Fibroblast of peridontal ligament (primary cell): ENCODE measurements at regions not wholly inside any gene's neighbourhood (a gene's known extent, or its start where the extent isn't known, plus 50 kb on each side); places are given as distances from the start of the nearest gene placed in this dataset.

Experiments
- DNase-seq: peaks from one replicate; pipeline ENCODE4 v3.0.0-alpha.2; 2010; ENCODE audit errors: extremely low read depth

DNA sequence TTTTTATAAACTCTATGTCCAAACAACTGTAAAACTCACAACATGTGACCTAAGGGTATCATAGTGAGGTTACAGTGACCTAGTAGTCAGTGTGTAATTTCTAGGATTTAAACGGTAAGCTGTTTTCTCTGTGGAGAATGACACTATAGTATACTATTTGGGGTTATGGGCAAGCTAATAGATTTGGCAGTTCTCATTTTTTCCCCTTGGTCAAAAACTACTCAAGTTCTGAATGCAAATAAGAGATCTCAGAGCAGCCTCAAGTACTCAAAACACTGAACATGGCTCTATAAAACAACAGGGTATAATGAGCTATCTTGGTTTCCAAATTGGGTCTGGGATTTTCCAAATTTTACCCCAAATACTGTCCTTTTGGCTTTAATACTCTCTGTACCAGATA lies 88.5 kb upstream of the HMCN1 start:
- peak; percentile 28 for DNase-seq

DNA sequence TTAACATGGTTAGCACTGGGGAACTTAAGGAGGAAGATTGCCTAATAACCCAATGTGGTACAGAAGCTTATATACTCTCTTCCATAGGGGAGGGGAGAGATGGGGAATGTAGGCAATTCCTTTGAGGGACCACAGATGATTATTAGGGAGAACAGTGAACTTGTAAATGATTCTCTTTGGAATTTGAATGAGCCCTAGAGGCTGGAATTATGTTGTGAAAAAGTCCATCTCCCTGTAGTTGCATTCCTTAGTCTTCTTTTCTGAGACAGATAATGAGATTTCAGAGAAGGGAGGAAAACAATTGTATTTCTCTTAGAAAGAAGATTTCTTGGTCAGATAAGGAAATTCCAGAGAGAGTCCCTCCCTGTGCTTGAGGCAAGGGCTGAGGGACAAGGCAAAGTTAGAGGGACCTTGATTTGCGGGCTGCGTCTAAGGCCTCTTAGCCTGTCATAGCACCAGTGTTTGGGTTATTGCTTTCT lies 89.0 kb upstream of the HMCN1 start:
- peak; percentile 23 for DNase-seq

DNA sequence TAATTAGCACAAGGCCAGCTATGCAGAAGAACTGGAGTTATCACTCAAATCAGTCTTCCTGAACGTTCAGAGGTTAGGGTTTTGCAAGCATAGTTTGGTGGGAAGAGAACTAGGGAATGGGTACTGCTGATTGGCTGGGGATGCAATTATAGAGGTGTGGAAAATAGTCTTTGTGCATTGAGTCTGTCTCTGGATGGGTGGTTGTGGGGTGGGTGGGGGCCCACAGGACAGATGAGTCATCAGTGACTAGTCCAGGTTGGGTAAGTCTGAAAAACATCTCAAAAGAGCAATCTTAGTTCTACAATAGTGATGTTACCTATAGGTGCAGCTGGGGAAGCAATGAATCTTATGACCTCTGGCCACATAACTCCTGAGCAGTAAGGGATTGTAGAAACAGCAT lies 89.7 kb upstream of the HMCN1 start:
- DNase-seq = no peak

DNA sequence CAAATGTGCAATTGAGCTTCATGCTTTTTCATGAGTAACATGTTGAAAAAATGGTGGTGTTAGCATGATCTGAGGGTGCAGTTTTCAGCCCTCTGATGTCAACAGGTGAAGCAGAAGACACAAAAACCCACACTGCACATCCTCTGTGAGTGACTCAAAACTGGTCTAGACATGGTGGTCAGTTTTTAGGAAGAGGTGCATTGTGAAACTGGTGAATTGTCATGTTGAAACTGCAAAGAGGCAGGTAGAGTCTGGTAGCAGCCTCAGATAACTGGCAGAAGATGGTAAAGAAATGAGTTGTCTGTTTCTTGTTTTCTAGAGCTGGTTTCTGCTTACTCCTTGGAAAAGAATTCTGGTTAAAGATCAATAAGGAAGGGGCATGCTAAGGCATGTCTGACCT lies 97.3 kb upstream of the HMCN1 start:
- no peak for DNase-seq

DNA sequence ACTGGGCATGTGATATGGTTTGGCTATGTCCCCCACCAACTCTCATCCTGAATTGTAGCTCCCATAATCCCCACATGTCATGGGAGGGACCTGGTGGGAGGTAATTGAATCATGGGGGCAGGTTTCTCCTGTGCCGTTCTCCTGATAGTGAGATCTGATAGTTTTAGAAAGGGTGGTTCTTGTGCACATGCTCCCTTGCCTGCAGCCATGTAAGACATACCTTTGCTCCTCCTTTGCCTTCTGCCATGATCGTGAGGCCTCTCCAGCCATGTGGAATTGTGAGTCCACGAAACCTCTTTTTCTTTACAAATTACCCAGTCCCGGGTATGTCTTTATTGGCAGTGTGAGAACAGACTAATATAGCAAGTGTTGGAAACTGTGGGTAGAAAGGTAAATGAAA lies 99.5 kb upstream of the HMCN1 start:
- DNase-seq = no peak

- DNase-seq = peak; percentile 91
Measured at GRCh38 chr1:185632659-185633423, 101.3 kb upstream of the HMCN1 start.

DNA sequence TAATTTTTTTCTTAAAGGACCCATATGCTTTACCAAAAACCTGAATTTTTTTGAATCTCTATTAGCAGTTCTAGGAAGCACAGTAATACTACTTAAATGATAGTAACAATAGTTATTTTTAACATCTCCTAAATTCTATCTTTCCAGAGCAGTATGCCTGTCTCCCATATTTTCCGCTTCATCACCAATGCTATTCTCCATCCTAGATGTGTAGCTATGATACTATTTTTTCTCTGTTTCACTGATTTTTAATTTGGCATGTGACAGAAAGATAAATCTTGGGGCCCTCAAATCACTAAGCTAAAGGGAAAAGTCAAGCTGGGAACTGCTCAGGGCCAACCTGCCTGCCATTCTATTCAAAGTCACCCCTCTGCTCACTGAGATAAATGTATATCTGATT lies 102.3 kb upstream of the HMCN1 start:
- DNase-seq = no peak

- DNase-seq = no peak
Measured at GRCh38 chr1:185627761-185628501, 106.3 kb upstream of the HMCN1 start.

DNA sequence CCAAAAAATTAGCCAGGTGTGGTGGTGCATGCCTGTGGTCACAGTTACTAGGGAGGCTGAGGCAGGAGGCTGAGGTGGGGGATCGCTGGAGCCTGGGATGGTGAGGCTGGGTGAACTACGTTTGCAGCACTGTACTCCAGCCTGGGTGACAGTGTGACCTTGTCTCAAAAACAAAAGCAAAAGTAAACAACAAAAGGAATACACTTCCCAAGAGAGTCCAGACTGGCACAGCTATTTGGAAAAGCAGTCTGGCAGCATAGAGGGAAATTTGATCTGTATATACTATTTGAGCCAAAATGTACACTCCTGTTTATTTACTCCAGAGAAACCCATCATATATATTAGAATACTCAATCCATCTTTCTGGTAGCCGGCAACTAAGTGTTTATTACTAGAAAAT lies 107.0 kb upstream of the HMCN1 start:
- DNase-seq = no peak

DNA sequence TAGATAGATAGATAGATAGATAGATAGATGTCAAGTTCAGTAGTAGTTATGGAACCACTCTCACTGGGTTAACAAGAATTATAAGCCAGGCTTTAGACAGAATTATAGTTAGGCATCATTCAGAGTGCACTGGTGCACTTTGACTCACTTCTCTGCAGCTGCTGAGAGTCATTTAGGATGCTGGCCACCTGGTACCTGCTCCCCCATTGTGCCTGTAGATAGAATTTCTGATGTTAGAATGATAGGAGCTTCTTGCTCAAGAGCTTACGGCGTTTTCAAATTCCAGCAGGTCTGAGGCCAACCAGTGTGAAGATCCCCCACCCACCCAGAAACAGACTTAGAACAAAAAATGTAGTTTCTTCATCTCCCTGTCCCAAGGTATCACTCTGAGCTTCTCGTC lies 107.8 kb upstream of the HMCN1 start:
- no peak for DNase-seq

DNA sequence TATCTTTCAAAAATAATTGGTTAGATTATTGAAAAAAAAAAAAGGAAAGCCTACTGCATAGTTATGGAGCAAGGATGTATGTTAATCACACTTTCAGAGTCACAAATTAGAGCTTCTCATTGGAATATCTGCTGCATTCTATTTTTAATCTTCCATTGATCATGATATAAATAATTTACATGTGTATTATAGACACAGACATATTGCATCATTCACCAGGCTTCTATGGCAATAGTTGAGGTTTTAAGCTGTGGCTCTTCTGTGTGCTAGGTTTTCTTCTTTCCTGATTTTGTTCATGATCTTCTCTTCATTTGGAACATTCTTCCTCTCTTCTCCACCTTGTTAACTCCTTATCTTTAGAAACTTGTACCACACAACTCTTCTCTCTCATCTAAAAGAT lies 123.2 kb upstream of the HMCN1 start:
- peak; percentile 28 for DNase-seq

GRCh38 chr1:185608177-185608576 lies 126.0 kb upstream of the HMCN1 start:
- DNase-seq = no peak

DNA sequence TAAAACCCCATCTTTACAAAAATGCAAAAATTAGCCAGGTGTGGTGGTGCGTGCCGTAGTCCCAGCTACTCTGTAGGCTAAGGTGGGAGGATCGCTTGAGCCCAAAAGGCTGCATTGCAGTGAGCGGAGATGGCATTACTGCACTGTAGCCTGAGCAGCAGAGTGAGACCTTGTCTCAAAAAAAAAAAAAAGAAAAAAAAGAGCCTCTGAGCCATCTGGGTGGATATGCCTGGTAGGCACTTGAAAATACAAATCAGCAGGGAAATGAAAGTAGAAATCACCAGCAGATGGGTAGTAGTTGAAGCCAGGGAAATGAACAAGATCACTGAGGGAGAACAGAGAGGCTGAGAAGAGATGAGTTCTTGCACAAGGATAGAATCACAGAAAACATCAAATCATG lies 131.0 kb upstream of the HMCN1 start:
- no peak for DNase-seq

DNA sequence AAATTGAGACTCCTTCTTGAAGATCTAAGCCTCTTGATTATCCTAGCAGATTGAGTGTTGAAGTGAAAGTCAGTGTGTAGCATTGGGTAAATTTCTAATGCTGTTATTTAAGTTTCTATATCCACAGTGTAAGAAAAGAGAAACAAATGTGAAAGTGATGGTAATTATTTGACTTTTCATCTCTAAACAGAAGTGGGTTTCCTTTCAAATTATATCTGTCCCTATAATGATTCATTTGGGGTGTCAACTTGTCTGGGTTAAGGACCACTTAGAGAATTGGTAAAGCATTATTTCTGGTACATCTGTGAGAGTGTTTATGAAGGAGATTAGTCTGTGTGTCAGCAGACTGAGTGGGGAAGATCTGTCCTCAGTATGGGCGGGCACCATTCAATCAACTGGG lies 133.0 kb upstream of the HMCN1 start:
- DNase-seq = no peak

DNA sequence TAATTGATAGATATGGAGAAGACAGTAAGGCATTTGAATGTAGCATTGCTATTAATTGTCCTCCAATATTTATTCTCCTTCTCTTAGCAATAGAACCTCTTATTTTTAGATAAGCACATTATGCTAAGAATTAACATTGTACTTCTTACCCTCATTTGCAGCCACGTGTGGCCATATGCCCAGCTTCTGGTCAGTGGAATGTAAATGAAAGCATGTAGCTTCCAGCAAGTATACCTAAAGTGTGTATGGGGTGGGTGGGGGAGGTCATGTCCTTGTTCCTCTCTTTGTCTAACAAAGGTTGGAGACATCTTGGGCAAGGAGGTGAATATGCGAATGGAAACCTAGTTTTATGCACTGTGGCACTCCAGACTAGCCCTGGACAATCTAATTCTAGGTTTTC lies 133.6 kb upstream of the HMCN1 start:
- DNase-seq = no peak

- no peak for DNase-seq
Measured at GRCh38 chr1:185598332-185598731, 135.9 kb upstream of the HMCN1 start.

DNA sequence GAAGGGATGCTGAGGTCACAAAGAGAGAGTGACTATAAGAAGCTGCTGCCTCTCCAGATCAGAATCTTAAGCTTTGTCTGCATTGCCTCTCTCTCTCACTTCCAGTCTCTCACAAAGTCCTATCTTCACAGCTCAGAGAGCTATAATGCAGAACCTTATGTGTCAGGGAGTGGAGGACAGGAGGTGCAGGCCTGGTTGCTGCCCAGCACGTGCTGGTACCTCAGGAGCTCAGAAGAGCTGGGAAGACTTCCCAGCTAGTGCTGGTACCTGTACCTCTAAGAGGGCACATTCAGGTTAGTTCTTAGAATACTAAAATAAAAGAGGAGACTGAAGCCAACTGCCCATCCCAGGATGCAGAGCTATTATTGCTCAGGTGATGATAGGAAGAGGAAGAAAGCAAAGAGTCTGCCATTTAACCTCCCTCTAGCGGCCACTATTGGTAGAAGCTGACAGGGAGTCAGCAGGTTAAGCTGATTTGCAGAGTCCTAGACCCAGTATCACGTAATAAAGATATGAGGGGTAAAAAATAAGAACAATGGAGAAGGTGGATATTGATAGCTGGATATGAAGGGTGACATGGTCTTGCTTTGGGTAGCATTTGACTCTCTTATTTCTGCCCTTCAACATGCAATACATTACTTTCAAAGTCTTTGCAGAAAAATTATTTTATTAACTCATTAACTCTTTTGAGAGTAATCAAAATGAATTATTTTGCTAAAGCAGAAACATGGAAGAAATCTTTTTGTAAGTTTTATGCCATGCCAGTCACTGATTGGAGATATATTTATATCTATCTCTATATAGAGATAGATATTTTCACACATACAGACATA lies 138.1 kb upstream of the HMCN1 start:
- peak; percentile 48 for DNase-seq

- DNase-seq = no peak
Measured at GRCh38 chr1:185594786-185595410, 139.3 kb upstream of the HMCN1 start.

DNA sequence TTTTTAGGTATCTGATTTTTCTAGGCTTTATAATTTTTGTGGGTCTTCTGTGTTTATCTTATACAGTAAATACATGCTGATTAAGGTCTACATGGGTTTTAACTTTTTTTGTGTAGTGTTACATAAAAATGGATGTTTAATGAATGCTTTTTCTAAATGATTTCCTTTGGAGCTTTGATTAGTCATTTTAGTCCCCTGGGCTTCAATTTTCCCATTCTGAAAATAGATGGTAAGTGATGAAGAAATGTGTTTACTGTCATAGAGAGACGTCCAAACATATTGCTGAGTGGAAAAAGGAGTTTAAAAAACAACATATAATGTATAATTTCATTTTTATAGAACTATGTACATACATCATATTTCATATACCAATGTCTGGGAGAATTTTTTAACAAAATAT lies 140.9 kb upstream of the HMCN1 start:
- DNase-seq = peak; percentile 21

- no peak for DNase-seq
Measured at GRCh38 chr1:185585770-185586169, 148.4 kb upstream of the HMCN1 start.

DNA sequence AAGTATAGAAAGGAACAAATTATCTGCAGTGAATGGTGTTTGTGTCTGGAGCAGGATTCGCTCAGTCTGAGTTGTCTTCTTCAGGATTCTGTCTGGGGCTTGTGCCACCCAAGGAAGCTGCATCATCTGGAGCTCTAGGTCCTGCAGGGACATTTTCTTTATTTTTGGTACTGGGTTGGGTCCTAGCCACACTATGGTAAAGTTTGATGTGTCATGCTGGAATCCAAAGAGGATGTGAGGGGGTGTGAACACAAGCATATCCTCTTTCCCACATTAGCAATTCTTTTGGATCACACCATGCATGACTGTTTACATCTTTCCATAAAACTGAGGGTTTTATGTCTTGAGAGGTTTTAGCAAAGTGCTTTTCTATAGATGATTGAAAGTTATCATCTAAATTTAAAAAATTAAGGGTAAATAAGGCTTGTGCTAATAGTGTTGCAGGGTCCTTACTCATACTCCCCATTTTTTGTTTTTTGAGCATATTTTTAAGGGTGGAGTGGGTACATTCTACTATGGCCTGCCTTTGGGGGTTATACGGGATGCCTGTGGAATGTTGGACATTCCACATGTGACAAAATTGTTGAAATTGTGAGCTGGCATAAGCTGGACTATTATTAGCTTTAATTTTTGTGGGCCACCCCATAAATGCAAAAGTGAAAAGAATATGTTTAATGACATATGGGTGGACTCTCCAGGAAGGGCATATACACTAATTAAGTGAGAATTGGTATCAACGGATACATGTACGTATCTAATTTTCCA lies 152.0 kb upstream of the HMCN1 start:
- DNase-seq = peak; percentile 18
